ENCODE measurements at regions not wholly inside any gene's neighbourhood (a gene's known extent, or its start where the extent isn't known, plus 50 kb on each side); places are given as distances from the start of the nearest gene placed in this dataset.
"Not testable (repeated sequence)": the region's sequence is repeated elsewhere in the genome, so short reads cannot be mapped to it uniquely, and the experiment has no call there.

DNA sequence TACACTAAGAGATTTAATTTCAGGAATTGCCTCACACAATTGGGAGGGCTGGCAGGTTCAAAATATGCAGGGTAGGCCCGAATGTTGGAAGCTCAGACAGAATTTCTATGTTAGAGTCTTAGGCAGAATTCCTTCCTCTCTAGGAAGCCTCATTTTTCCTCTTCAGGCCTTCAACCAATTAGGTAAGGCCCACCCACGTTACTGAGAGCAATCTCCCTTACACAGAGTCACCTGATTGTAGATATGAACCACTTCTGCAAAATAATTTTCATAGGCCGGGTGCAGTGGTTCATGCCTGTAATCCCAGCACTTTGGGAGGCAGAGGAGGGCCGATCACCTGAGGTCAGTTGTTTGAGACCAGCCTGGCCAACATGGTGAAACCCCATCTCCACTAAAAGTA lies 50.2 kb upstream of the HIVEP1 start:
- no peak for DNase-seq

DNA sequence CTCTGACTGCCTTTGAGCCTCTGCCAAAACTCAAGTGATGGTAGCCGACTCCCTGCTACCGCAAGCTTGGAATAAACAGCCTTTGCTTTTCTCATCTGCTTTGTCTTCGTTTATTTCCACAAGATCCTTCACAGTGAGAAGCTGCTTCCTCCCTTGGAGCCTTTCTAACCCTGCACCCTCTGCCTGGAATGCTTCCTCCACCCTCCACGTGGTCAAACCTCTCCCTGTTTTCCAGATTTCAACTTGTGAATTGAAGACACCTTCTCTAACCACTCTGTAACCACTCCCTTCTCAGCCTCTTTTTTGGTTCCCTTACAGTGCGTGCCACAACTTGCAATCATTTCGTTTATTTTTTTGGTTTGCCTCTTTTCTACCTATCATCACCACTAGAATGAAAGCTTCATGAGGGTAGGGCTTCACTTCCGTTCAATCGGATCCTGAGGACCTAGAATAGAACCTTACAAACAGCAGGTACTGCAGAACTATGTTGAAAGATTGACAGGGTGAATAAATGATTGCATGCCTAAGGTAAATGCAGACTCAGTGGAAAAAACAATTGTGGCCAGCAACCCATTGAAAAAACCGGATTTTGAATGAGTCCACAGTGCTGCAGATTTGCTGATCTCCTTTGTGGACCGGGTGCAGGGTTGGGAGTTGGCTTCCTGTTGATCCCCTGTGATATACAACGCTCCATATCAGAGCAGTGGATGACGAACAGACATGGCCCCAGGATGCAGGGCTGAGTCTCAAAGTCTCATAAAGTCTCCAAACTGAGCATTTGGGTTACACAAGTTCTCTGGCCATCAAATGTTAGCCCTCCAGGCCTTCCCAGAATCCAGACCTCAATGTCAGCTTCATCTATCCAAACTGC lies 51.0 kb upstream of the HIVEP1 start:
- no peak for DNase-seq

GRCh38 chr6:11956781-11957180 lies 55.3 kb upstream of the HIVEP1 start:
- no peak for DNase-seq

DNA sequence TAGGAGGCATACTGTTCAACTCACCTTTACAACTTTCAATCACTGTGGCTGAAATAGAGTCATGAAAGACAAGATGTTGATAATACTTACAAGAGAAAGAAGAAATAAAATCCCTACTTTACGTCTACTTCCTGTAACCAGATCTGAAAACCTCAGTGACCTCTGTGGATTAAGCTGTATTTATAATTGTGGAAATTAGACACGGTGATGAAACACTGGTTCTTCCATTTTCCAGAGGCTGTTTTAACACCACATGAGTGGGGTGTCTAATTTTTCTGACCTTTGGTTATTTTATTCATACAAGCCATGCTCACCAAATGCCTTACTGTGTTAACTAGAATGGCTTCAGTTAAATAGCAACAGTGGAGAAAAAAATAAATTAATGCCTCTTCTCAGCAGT lies 58.5 kb upstream of the HIVEP1 start:
- DNase-seq, result no peak

- no peak for DNase-seq
Measured at GRCh38 chr6:11952316-11952715, 59.8 kb upstream of the HIVEP1 start.

DNA sequence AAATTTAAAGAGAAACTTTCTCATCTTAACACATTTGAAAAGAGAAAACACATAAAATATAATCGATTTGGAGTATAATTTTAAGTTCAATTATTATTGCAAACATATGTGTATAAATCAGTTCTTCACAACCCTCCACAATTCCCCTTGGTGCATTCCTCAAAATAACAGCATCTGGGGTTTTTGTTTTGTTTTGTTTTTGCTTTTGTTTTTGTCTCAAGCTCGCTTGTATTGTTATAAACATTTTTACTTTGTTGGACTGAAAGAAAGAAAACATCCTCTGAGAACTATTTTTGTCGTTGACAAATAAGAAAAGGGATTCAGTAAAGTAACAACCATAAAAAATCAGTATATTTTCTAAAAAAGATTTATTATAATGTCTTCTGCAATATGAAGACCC lies 60.2 kb upstream of the HIVEP1 start:
- no peak for DNase-seq

- DNase-seq, result no peak
Measured at GRCh38 chr6:11950109-11950508, 62.0 kb upstream of the HIVEP1 start.

GRCh38 chr6:11947575-11947974 lies 64.5 kb upstream of the HIVEP1 start:
- no peak for DNase-seq

- no peak for DNase-seq
Measured at GRCh38 chr6:11947063-11947462, 65.0 kb upstream of the HIVEP1 start.

DNA sequence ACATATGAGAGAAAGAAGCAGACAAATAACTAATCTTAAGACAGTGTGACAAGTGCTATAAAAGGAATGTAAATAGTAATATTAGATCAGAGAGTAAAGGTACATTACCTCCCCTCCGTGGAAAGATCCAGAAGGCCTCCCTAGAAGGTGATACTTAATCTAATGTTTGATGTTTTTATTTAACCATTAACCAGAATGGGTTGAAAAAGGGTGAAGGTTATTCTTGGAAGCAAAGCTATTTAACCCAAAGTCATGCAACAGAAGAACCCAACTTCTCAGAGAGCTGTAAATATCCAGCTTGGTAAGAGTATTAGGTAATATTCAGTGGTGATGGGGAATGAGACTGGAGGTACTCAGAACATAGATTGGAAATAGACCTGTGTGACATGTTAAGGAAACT lies 68.0 kb upstream of the HIVEP1 start:
- no peak for DNase-seq

DNA sequence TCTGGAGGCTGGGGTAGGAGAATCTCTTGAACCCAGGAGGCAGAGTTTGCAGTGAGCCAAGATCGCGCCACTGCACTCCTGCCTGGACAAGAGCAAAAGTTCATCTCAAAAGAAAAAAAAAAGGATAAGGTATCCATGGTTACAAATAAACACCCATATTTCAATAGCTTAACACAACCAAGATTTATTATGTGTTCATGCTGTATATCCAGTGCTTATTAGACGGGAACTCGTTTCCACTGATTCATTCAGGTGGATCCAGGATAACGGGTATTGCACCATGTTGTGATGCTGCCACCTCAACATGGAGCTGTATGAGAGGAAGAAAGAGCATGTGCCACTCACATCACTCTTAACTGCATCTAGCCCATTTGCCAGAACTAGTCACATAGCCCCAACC lies 69.1 kb upstream of the HIVEP1 start:
- no peak for DNase-seq

DNA sequence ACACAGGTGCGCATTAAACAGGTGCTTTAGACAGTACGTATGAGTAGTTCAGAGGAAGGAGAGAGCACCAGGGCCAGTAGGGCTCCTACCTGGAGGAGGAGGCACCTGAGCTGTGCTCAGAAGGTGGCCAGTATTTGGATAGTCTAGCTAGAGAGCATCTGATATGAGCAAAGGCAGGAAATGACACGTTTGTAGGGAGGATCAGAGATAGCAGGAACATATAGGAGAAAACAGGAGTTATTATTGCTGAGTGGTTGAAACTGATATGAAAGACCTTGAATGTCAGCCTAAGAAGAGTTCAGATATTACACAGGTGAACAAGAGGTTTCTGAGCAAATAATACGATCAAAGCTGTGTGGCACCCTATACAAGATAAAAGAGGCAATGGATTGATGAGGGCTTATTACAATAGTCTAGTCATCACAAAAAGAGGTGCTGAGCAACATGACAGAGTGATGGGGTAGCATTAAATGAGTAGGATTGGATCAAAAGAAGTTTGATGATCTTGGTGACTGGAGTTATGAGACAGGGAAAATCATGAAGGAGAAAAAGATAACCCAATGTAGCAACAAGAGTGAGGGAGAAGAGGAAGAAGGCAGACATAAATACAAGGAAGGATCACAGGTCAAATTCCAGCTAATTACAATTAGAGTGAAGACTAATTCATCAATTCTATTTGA lies 69.8 kb upstream of the HIVEP1 start:
- DNase-seq, result no peak

GRCh38 chr6:11940532-11941166 lies 71.5 kb upstream of the HIVEP1 start:
- not testable (repeated sequence) for DNase-seq

- no peak for DNase-seq
Measured at GRCh38 chr6:11938285-11938890, 73.7 kb upstream of the HIVEP1 start.

DNA sequence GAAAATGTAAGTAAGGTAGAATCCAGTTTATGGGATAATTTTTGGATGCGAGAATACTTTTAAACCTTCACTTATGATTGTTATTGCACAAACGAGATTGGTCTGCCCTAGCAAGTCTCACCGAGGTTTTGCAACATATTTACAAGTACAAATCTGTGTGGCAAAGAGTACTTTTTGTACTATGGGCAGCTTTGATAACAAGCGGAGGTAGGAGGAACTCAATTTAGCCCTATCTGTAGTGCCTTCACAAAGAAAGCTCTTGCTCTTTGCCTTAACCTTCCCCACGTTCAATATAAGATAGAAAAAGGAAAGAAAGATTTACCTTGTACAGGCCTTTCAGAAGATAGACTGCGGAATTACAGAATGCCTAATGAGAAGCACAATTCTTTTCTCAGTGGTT lies 77.5 kb upstream of the HIVEP1 start:
- DNase-seq, result no peak

- DNase-seq, result not testable (repeated sequence)
Measured at GRCh38 chr6:11932892-11933291, 79.2 kb upstream of the HIVEP1 start.

DNA sequence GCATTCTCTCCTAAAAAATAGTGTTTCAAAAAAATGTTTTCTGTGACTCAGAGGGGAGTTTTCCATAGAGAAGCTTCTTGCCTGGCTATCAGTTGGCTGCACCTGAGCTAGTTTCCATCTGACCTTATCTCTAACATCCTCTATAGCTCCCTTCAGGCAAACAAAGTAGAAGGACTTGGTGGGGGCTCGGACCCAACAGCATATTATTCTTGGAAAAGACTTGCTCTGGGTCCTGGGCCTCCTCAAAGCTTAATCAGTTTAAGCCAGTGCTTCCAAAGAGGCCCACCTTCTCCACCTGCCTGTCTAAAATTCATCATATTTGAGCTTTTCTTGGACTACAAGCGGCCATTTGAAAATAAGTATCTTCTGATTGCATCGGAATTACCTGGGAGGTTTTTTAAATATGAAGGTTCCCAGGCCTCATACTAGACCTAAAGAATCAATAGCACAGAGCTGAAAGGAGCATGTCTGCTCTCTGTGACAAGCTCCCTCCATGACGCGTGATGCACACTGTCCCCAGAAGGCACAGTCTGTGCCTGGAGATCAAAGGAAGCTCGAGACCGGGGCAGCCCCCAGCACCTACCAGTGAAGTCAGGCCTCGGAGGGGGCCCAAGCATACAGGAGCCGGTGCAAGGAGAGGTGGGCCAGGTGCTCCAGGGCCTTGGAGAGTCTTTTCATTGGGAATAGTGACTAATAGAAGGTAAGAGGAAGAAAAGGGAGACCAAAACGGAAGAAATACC lies 80.6 kb upstream of the HIVEP1 start:
- DNase-seq, result no peak

- DNase-seq, result not testable (repeated sequence)
Measured at GRCh38 chr6:11930834-11931233, 81.3 kb upstream of the HIVEP1 start.

DNA sequence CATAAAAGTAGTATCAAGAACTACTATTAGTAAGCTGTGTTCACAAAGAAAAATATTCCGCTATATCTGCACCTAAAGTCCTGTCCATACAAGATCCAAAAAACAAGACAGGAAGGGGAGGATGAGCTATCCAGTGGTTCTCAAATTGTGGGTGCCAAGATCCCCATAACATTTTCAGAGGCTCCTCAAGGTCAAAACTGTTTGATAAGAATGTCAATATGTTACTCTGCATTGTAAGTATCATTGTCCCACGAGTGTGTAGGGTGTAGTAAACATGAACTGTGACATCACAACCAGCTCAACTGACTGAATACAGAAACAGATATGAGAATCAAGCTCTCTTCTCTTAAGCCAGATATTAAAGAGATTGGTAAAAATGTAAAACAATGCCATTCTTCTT lies 81.9 kb upstream of the HIVEP1 start:
- no peak for DNase-seq

- no peak for DNase-seq
Measured at GRCh38 chr6:11929241-11929835, 82.8 kb upstream of the HIVEP1 start.

GRCh38 chr6:11926594-11927407 lies 85.3 kb upstream of the HIVEP1 start:
- DNase-seq, result no peak

DNA sequence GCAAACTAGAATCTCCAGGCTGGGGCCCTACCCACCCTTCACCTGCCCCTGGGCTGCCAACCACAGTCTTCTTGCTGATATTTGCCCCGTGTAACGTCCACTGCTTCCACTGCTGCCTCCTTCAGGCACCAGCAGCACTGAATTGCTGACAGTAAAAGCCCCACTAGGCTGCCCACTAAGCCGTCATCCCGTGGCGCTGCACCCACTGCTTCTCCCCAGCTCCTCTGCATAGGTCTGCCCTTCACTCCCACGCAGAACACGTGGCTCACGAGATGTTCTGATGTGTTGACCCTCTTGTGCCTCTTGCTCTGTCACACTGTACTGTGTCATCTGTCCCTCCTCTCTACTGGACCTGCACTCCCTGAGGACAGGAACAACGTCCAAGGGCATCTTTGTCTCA lies 86.3 kb upstream of the HIVEP1 start:
- no peak for DNase-seq
